Liver (tissue), 3 donors: ENCODE measurements at regions not wholly inside any gene's neighbourhood (a gene's known extent, or its start where the extent isn't known, plus 50 kb on each side); places are given as distances from the start of the nearest gene placed in this dataset.
"Not testable (repeated sequence)": the region's sequence is repeated elsewhere in the genome, so short reads cannot be mapped to it uniquely, and the experiment has no call there.

Source experiments
- ATF3 ChIP-seq: IDR thresholded peaks from 2 replicates; pipeline ENCODE4 v1.6.1; 2016; ENCODE audit warnings: antibody characterized with exemption
- CTCF ChIP-seq: fragments of 150-350 bp; IDR thresholded peaks from 2 replicates; pipeline ENCODE4 v1.5.1; 2017; ENCODE audit warnings: improper control_type of control experiment, low read depth, low read length; ENCODE audit not compliant: missing input control
- FOXA2 ChIP-seq: IDR thresholded peaks from 2 replicates; pipeline ENCODE4 v1.6.1; 2016; ENCODE audit warnings: antibody characterized with exemption
- JUND ChIP-seq, 2 donors: IDR thresholded peaks; 2 replicates each; pipeline ENCODE4 v1.6.1; 2016; ENCODE audit warnings: antibody characterized with exemption in 2 of 2
- MAX ChIP-seq: IDR thresholded peaks from 2 replicates; pipeline ENCODE4 v1.6.1; 2016; ENCODE audit warnings: antibody characterized with exemption
- RAD21 ChIP-seq, 2 donors: IDR thresholded peaks; 2 replicates each; pipeline ENCODE4 v1.6.1; 2016; ENCODE audit warnings: antibody characterized with exemption in 2 of 2, mild to moderate bottlenecking in 2 of 2
- SP1 ChIP-seq: IDR thresholded peaks from 2 replicates; pipeline ENCODE4 v1.6.1; 2018; ENCODE audit warnings: antibody characterized with exemption, mild to moderate bottlenecking
- TAF1 ChIP-seq: conservative IDR thresholded peaks from 2 replicates; pipeline ENCODE4 v1.6.1; 2016; ENCODE audit warnings: antibody characterized with exemption, mild to moderate bottlenecking
- YY1 ChIP-seq: IDR thresholded peaks from 2 replicates; pipeline ENCODE4 v1.6.1; 2016; ENCODE audit warnings: antibody characterized with exemption, mild to moderate bottlenecking
- ZBTB33 ChIP-seq: IDR thresholded peaks from 2 replicates; pipeline ENCODE4 v1.6.1; 2016; ENCODE audit warnings: antibody characterized with exemption
- TF ChIP-seq, protein P1 (sequence below): IDR thresholded peaks from 2 replicates; pipeline ENCODE4 v1.6.1; 2016; ENCODE audit warnings: antibody characterized with exemption, mild to moderate bottlenecking
- donor health status: healthy.
- donor health status: healthy.

DNA sequence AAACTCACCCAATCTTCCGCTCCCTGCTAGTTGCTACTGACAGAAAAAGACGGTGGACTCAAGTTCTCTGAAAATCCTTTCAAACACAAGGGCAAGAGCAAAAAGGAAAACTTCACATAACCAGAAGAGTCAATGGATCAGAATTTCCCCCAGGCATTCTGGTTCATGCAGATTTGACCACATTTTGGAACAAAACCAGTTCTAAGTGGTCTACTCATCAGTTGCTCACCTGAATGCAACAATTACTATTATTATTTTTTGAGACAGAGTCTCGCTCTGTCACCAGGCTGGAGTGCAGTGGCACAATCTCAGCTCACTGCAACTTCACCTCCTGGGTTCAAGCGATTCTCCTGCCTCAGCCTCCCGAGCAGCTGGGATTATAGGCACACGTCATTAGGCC is 80.9 kb upstream of the XYLT1 start:
- not testable (repeated sequence) for TF ChIP-seq CTCF; FOXA2; MAX; TAF1; JUND (IDR thresholded peaks at IDR 0.05); YY1; SP1; RAD21 (IDR thresholded peaks at IDR 0.05); ZBTB33; ATF3
- TF ChIP-seq, protein P1, sequence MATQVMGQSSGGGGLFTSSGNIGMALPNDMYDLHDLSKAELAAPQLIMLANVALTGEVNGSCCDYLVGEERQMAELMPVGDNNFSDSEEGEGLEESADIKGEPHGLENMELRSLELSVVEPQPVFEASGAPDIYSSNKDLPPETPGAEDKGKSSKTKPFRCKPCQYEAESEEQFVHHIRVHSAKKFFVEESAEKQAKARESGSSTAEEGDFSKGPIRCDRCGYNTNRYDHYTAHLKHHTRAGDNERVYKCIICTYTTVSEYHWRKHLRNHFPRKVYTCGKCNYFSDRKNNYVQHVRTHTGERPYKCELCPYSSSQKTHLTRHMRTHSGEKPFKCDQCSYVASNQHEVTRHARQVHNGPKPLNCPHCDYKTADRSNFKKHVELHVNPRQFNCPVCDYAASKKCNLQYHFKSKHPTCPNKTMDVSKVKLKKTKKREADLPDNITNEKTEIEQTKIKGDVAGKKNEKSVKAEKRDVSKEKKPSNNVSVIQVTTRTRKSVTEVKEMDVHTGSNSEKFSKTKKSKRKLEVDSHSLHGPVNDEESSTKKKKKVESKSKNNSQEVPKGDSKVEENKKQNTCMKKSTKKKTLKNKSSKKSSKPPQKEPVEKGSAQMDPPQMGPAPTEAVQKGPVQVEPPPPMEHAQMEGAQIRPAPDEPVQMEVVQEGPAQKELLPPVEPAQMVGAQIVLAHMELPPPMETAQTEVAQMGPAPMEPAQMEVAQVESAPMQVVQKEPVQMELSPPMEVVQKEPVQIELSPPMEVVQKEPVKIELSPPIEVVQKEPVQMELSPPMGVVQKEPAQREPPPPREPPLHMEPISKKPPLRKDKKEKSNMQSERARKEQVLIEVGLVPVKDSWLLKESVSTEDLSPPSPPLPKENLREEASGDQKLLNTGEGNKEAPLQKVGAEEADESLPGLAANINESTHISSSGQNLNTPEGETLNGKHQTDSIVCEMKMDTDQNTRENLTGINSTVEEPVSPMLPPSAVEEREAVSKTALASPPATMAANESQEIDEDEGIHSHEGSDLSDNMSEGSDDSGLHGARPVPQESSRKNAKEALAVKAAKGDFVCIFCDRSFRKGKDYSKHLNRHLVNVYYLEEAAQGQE, result not testable (repeated sequence)
